ENCODE measurements at regions not wholly inside any gene's neighbourhood (a gene's known extent, or its start where the extent isn't known, plus 50 kb on each side); places are given as distances from the start of the nearest gene placed in this dataset.
A peak's percentile ranks its signal among the peaks of the same experiment; 100 is the strongest.
"Not testable (repeated sequence)": the region's sequence is repeated elsewhere in the genome, so short reads cannot be mapped to it uniquely, and the experiment has no call there.

- DNase-seq (ENCODE audit: low read depth in 1 of 2, low spot score in 1 of 2), result not testable (repeated sequence)
Measured at GRCh38 chr3:195635262-195635873, 51.6 kb upstream of the APOD start.

- DNase-seq (ENCODE audit: low read depth in 1 of 2, low spot score in 1 of 2), result peak in 1 of 2 donors; percentile 49
Measured at GRCh38 chr3:195634426-195635261, 50.9 kb upstream of the APOD start.
